GM18511 (cell line): ENCODE measurements at regions not wholly inside any gene's neighbourhood (a gene's known extent, or its start where the extent isn't known, plus 50 kb on each side); places are given as distances from the start of the nearest gene placed in this dataset.
"Not testable (repeated sequence)": the region's sequence is repeated elsewhere in the genome, so short reads cannot be mapped to it uniquely, and the experiment has no call there.

Experiments
- ATAC-seq: cut with Tn5 transposase; IDR thresholded peaks from one replicate; pipeline ENCODE4 v1.9.1; 2021; ENCODE audit warnings: mild to moderate bottlenecking, moderate library complexity; ENCODE audit not compliant: unreplicated experiment

DNA sequence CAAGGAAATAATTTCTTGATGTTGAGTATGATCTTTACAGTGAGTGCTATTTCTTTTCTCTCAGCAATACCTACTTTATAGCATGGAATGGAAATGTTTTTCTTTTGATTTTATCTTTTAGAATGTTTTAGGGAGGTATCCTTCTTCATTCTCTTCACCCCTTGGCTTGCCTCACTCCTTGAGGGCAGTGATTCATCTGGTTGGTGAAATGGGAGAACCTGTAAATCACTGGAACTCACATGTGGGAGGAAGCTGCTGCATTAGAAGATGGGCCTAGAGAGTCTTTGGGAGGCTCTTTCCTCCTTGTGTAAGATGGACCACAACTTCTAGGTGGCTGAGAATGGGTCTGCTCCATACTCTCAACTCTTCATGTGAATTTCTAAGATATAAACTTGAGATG is 244.8 kb upstream of the SYNCRIP start:
- ATAC-seq: no peak

DNA sequence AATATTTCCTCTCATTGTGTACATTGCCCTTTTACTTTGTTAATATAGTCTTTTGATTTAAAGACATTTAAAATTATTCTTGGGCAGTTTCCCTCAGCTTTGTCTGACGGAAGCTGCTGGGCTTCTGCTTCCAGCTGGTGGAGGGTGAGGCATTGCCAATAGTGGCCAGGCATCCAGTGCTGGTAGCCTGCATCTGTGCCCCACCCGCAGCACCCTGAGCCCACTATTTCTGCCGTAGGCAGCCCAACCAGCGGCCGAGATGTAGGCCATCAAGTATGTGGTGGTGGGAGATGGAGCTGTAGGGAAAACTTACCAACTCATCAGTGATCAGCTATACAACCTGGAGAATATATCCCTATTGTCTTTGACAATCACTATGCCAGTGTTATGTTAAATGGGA is 226.0 kb upstream of the SYNCRIP start:
- no peak for ATAC-seq

DNA sequence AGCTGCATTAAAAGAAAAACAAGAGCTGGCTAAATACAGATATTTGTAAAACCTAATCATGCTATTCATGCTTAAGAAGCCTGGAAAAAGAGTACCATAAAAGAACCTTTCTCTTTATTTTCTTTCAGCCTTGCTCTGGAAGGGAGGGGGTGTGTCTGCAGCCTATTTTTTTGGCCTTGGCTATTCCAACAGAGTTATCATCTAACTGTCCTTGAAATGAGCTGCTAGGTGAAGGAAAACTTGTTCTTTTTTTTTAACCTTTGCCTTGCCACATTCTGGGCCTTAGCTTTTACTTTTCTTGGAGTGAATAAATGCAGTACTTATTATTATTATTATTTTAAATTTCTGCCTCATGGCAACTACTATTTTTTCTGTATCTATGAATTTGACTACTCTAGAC is 224.9 kb upstream of the SYNCRIP start:
- ATAC-seq: no peak

DNA sequence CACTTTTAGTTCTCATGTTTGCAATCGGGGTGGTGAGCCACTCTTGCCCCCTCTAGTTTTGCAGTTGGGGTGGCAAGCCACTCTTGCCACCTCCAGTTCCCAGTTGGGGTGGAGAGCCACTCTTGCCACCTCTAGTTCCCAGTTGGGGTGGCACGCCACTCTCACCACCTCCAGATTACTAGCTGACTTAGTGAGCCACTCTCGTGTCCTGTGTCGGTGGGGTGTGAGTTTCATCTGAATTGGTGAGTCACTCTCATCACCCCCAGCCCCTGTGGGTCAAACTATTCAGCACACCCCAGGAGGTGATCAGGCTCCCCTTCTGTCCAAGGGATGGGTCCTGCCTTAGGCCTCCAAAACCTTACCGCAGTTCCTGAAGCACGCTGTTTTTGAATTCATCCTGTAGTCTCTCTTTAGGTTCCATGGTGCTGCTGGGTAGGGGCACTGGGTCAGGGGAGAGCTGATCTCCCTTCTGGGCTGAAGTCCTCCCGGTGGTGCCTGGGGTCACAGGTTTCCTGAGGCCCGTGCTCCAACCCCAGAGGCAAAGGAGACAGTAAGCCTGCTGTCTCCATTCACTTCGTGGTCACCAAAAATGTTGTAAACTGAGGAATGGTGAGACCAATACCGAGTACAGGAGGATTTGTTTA is 224.2 kb upstream of the SYNCRIP start:
- ATAC-seq: no peak

DNA sequence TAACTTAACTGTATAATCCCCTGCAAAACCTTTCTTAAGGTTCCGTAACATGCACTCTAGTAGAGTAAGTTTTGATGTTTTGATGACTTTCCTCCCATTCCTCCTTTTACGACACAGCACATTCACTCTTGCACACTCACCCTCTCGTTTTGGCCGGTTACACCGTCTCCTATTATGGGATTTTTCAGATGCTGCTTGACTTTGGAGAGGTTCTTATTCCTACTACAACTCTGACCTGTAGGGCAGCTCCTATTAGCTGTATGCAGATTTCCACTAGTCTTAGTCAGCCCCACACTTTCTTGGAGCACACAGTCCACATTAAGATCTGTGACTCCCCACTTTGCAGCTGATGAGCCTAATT is 223.7 kb upstream of the SYNCRIP start:
- peak; percentile 2 for ATAC-seq

DNA sequence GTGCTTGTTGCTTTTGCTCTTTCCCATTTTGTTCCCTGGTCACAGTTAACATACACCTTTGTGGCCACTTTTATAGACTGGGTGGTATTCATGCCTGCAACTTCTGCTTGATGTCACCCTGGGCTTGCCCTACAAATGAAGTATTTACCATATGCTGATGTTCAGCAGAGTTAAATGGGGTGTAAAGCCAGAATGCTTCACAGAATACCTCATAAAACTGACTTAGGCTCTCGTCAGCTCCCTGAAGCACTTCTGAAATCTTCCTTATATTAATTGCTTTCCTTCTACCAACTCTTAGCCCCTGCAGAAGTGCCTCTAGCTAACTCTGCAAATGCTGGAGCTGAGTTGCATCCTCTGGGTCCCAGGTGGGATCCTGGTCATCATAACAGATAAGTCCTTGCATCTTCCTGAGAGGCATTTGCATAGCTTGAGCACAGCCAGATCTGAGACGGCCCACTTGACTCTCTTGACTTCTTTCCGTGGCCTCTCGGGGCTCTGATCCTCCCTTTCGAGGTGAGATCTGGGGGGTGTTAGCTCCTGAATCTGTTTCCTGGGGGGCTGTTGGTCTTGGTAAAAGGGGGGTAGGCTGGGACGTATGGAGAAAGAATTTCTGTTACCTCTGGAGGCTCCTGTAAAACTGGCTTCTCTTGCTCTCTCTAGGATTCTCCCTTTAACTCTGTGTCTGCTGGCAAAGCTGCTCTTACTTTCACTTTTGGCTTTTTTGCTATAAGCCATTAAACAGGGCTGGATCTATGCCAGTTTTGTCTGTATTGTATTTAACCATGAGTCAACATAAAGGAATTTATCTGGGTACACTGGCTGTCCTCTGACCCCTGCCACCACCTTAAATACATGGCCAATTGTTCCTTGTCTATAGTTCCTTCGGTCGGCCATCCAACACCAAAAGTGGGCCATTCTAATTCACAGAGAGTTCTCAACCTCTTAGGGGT is 223.0 kb upstream of the SYNCRIP start:
- ATAC-seq: peak; percentile 86

DNA sequence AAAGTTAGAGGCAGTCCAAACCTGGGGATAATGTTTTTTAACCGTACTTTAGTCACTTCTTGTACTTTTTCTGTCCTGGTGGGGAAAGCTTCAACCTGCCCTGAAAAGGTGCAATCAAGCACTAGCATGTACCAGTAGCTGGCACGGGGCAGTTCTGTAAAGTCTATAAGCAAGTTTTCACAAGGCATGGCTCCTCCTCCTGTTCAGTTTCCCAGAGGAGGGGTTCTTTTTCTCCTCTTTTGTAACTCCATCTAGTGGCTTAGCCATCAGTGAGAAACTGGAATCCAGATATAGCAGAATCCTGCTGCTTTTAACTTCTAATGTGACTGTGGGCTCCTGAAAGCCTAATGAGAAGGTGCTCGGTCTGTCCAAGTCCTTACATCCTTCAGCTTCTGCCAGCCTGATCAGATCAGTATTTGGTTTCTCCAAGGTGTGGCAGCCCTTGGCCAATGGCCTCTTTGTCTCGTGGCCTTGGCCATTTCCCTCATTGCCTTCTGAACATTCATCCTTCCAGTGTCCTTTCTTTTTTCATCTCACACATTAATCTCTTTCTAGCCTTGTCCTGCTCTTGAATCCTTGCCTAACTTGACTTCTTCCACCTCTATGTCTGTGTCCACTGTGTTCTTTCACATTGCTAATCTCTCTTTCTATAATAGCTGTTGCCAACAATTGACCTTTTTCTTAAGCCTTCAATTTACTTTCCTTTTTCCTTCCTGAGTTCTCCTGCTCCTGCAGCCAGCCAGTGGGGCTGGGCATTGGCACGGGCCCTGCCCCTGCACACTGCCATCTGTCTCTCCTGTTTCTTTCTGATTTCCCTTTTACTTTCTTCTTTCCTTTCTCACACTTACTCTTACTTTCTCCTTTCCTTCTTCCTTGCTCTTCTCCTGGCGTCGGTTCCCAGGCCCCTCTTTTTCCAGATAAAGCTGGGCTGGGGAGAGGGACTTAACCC is 222.0 kb upstream of the SYNCRIP start:
- ATAC-seq: peak; percentile 20

DNA sequence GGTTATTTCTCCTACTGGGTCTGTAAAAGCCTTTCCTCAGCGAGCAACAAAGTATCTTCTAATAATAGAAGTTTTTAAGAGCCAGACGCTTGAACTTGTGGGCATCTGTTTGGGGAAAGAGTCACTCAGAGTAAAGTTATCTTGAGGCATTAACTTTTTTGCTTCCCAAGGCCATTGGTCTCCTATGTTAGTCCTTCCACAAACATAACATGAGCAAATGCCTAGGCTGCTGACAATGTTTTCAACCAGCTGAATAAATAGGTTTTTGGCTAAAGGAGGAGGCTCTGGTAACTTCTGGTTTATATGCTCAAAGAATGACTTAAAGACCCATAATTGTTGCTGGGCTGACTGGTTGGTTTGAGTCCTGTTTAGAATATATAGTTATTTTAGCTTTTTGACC is 213.5 kb upstream of the SYNCRIP start:
- no peak for ATAC-seq

DNA sequence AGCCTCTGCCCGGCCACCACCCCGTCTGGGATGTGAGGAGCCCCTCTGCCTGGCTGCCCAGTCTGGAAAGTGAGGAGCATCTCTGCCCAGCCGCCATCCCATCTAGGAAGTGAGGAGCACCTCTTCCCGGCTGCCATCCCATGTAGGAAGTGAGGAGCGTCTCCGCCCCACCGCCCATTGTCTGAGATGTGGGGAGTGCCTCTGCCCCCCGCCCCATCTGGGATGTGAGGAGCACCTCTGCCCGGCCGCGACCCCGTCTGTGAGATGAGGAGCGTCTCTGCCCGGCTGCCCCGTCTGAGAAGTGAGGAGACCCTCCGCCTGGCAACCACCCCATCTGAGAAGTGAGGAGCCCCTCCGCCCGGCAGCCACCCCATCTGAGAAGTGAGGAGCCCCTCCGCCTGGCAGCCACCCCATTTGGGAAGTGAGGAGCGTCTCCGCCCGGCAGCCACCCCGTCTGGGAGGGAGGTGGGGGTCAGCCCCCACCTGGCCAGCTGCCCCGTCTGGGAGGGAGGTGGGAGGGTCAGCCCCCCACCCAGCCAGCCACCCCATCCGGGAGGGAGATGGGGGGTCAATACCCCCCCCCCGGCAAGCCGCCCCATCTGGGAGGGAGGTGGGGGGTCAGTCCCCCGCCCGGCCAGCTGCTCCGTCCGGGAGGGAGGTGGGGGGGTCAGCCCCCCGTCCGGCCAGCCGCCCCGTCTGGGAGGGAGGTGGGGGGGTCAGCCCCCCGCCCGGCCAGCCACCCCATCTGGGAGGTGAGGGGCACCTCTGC is 195.8 kb upstream of the SYNCRIP start:
- ATAC-seq: not testable (repeated sequence)

DNA sequence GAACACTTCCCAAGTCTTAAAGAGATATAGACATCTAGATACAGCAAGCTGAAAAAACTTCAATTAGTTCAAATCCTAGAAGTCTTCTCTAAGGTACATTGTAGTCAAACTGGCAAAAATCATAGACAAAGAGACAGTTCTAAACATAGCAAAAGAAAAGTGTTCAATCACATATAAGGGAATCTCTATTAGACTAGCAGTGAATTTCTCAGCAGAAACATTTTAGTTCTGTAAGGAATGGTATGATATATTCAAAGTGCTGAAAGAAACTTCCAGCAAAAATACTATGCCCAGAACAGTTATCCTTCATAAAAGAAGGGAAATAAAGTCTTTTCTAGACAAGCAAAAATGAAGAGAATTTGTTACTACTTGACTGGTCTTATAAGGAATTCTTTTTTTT is 186.3 kb upstream of the SYNCRIP start:
- no peak for ATAC-seq

DNA sequence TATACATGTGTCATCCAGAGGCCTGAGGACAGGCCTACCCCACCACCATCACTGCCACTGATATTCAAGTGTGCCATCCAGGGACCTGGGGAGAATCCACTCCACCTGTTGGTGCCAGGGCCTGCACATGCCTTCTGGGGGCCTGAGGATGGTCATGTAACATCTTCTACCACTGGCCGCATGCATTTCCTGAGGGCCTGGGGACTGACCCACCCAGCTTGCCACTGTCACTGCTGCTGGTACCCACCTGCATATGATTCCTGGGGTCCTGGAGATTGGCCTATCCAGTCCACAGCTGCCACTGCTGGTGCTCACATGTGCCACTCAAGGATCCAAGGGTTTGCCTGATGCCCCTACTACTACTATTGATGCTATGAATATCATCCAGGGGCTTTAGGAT is 184.3 kb upstream of the SYNCRIP start:
- ATAC-seq: no peak

DNA sequence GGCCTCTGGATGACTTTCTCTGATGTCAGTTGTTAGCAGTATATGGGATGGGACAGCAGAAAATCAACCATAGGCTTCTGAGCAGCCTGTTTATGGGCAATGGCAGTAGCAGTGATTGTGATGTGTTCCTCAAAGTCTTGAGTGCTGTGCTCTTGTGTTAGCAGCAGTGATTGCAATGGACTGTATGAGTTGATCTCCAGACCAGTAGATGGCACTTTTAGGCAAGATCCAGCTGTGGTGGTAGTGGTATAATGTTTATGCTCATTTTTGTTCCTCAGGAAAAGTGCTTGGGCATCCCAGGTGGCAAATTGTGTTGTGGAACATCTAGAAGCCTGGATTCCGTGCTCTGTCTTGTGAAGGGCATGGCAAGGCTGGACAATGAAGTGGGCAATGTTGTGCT is 181.6 kb upstream of the SYNCRIP start:
- ATAC-seq: no peak

DNA sequence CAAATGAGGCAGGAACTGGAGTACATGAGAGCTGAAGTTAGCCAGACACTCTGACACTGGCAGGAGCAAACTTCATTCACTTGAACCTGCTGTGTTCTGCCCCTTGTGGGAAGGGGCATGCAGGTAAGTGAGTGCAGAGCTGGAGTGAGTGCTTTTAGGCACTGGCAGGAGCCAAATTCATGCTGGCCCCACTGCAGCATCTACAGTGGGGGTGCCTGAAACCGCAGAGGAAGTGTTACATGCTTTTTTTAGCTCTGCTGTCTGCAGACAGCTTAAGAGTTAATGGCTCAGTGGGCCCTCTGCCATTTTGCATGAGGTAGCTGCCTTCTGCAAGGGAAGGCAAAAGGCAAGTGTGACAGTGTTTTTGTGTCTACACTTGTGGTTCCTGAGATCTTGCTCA is 167.9 kb upstream of the SYNCRIP start:
- ATAC-seq: peak; percentile 79

DNA sequence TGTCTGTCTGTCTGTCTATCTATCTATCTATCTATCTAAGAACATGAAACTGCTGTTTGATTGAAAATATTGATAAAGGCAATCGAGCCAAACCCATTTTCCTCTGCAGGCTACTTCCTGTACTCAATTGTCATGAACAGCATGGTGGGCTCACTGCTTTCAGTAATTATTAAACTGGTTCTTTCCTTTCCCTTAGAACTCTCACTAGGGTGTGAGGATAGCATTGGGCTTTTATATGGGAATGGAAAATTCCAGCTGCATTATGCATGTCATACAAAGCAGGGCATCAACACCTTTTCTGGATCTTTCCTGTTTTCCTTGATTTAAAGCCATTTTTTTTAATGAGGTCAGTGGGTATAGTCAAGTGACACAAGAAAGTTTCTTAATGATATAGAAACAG is 161.0 kb upstream of the SYNCRIP start:
- no peak for ATAC-seq

DNA sequence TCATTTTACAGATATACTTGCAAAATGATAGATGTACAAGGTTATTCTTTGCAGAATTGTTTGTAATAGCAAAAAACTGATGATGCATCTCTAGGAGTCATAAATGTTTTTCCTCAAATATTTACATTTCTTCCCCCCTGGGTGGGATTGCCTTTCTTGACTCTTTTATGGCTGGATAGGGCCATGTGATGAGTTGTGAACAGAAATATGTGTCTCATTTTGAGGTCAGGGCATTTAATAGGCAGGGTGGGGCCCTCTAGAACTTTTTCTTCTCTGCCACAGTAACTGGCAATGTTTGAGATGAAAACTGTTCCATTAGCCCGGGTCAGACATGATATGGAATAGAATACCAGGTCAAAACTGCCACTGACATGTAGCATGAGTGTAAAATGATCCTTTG is 159.5 kb upstream of the SYNCRIP start:
- ATAC-seq: no peak

DNA sequence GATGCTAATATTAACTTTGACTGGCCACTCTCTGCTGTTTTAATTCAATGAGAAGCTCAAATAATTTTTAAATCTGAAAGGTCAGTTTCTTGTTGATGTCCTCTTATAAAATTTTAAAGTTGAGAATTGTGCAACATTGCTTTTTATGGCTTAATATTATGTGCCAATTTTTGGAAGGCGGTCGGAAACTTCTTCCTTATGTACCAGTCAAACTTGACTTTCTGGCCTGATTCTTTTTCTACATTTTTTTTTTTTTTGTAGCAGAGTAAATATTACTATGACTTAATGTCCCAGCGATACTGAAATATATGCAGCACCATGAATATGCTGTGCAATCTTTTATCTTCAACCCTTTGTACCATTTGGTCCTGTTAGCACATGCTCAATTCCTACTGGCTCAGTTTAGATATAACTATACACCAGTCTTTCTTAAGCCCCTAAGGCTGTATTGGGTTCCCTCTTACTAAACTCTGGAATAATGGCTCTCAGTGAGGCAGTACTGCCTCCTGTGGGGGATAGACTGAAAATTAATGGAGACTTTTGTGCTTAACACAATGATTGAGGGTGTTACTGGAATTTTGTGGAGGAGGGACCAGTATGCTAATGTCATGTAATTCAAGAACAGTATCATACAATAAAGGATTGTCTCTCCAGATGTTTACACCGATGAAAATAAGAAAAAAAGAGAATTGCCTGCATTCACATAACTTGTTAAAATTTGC is 156.4 kb upstream of the SYNCRIP start:
- no peak for ATAC-seq

DNA sequence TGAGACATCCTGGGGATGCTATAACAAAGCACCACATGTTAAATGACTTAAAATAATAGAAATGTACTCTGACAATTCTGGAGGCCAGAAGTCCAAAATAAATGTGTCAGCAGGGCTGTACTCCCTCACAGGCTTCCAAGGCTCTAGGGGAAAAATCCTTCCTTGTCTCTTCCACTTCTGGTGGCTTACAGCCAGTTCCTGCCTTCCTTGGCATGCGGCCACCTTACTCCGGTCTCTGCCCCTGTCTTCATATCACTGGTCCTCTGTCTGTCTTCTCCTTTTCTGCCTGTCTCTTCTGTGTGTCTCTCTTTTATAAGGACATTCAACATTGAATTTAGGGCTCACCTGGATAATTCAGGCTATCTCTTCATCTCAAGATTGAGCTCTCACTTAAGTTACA is 155.3 kb upstream of the SYNCRIP start:
- no peak for ATAC-seq

DNA sequence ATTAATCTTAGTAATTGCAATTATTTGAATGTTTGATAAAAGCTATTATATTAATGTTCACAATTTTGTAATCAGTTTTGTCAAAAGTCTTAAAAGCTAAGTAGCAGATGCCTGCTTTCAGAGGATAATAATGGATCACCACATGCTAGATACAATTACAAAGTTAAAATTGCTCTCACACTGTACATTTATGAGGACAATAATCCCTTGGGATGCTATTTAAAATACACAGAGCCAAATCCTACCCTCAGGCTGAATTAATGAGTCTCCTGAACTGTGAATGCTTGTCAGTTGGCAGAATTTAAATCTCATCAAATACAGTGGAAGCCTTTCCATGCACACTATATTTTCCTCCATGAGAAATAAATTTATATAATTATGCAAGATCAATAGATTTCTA is 153.3 kb upstream of the SYNCRIP start:
- no peak for ATAC-seq

DNA sequence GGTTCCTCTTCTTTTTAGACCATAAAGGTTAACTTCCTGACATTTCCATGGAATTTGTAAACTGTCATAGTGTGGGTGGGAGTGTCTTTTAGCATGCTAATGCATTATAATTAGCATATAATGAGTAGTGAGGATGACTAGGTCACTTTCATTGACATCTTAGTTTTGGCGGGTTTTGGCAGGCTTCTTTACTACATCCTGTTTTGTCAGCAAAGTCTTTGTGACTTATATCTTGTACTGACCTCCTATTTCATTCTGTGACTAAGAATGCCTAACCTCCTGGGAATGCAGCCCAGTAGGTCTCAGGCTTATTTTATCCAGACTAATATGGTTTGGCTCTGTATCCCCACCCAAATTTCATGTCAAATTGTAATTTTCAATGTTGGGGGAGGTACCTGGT is 149.6 kb upstream of the SYNCRIP start:
- no peak for ATAC-seq

DNA sequence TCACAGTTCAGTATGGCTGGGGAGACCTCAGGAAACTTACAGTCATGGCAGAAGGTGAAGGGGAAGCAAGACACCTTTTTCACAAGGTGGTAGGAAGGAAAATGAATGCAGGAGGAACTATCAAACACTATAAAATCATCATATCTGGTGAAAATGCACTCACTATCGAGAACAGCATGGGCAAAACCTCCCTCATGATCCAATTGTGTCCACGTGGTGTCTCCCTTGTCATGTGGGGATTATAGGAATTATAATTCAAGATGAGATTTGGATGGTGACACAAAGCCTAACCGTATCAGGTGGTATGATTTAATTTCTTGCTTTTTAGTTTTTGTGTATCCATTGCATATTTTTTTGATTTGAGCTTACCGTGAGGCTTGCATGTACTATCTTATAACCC is 133.2 kb upstream of the SYNCRIP start:
- no peak for ATAC-seq
